ENCODE measurements at regions not wholly inside any gene's neighbourhood (a gene's known extent, or its start where the extent isn't known, plus 50 kb on each side); places are given as distances from the start of the nearest gene placed in this dataset.
"Not testable (repeated sequence)": the region's sequence is repeated elsewhere in the genome, so short reads cannot be mapped to it uniquely, and the experiment has no call there.

DNA sequence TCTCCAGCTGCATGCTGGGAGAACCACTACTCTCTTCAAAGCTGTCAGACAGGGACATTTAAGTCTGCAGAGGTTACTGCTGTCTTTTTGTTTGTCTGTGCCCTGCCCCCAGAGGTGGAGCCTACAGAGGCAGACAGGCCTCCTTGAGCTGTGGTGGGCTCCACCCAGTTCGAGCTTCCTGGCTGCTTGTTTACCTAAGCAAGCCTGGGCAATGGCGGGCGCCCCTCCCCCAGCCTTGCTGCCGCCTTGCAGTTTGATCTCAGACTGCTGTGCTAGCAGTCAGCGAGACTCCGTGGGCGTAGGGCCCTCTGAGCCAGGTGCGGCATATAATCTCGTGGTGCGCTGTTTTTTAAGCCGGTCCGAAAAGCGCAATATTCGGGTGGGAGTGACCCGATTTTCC, 215.0 kb downstream of the STIM2 start:
- not testable (repeated sequence) for H3K27ac ChIP-seq

DNA sequence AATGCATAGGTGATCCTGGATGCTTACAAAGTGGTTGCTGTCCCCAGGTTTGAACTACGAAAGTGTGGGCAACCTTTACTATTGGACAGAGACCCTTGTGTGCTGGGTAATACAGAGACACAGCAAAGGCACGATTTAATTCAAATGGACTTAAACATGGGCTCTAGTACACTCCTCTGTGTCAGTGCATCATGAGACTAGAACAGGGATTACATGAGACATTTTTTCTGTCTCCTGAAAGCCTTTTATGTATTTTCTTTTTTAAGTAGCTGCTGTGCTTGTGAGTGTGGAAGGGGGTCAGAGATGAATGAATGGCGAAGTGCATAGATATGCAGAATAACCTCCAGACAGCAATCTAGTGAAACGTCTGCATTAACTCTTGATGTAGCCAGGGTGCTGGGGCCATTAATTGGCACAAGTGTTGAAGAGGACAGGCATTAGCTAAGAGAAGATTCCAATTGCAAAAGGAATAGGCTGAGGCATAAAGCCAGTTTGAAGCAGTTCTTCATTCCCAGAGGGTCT, 218.4 kb downstream of the STIM2 start:
- no peak overlapping the region for H3K27ac ChIP-seq
- no peak for TF ChIP-seq ZFX (IDR thresholded peaks at IDR 0.05; ENCODE audit: borderline replicate concordance)
- TF ChIP-seq, protein P1, sequence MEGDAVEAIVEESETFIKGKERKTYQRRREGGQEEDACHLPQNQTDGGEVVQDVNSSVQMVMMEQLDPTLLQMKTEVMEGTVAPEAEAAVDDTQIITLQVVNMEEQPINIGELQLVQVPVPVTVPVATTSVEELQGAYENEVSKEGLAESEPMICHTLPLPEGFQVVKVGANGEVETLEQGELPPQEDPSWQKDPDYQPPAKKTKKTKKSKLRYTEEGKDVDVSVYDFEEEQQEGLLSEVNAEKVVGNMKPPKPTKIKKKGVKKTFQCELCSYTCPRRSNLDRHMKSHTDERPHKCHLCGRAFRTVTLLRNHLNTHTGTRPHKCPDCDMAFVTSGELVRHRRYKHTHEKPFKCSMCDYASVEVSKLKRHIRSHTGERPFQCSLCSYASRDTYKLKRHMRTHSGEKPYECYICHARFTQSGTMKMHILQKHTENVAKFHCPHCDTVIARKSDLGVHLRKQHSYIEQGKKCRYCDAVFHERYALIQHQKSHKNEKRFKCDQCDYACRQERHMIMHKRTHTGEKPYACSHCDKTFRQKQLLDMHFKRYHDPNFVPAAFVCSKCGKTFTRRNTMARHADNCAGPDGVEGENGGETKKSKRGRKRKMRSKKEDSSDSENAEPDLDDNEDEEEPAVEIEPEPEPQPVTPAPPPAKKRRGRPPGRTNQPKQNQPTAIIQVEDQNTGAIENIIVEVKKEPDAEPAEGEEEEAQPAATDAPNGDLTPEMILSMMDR (IDR thresholded peaks at IDR 0.05), result no peak

DNA sequence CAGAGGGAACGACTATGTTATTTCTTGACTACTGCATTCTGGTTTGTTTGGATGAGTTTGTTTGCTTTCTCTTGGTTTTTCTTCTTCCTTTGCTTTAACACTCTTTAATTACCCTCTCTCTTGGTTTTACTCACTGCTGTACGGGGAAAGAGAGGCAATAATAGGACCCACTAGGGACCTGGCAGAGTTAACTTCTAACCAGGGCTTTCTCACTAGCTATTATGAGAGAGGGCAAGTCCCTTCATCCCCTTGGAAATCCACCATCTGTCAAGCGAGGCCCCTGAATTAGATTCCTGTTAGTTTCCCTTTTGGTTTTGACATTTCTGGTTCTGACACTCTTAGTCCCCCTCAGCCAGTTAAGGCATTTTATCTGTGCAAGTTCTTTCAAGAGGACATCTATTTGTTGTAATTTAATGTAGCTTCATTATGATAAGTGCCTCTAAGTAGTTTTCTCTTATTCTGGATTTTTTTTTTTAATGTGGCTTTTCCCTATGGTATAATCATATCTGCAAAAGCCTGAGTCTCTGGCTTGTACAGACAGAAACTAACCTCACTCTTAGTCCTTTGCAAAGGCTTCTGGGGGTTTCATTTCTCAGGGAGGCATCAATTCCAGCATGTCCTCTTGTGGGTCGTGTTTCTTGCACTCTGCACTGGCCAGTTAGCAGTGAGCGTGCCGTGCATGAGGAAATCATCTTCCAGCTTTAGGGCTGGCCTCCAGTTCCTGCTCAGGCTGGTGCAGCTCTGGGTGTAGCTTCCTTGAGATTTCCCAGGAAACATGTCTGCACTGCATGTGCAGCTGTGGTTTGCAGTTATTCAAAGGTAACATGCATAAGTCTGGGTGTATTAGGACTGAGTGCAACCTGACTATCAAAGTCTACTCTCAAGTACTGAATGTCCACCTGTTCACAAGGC, 221.3 kb downstream of the STIM2 start:
- no peak for TF ChIP-seq ZFX (IDR thresholded peaks at IDR 0.05; ENCODE audit: borderline replicate concordance)
- TF ChIP-seq, protein P1 (IDR thresholded peaks at IDR 0.05), result no peak
- no peak overlapping the region for H3K27ac ChIP-seq

DNA sequence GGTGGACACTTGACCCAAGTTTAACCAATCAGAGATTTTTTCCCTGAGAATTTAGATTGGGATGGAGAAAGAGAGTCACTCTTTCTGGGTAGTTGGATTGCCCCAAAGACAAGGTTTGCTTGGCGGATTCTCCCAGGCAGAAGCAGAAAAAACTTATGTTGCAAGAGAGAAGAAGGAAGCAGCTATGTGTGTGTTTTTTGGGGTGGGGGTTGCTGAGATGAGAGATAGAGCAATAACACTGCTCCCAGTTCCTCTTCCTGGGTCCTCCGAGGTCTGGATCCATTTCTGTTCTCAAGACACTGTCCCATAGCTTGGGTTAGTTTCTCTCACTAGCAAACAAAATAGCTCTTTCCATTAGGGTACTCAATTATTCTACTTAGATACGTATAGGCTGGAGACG, 222.1 kb downstream of the STIM2 start:
- H3K27ac ChIP-seq, result no peak overlapping the region
- TF ChIP-seq ZFX (IDR thresholded peaks at IDR 0.05; ENCODE audit: borderline replicate concordance), result no peak
- TF ChIP-seq, protein P1 (IDR thresholded peaks at IDR 0.05), result no peak

DNA sequence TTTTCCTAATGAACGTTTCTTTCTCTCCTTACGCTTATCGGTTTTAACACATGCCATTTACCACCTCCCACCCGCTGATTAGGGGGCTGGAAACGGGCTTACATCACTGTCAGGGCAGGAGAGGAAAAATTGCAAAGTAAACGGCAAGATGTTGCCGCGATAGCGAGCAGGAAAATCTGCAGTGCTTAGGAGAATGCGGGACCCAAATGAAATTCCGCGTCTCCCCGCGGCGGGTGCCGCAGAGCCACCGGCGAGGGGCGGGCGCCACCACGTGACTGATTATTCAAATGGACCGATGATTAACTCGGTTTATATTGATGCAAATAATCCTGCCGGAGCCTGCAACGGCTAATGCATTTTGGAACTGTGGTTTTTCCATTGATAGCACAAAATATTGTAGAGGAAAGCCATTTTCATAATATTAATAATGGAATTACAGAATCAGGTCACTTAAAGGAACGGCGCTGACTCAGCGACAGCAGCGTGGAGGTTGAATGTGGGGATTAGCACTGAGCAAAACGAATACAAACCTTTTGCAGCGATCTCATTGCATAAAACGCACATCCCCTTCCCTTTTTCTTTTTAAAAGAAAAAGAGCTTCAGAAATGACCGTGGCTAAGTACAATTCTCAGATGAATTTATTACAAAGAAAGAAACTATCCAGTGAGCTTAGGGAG, 224.2 kb downstream of the STIM2 start:
- H3K27ac ChIP-seq, result no peak overlapping the region
- TF ChIP-seq ZFX (IDR thresholded peaks at IDR 0.05; ENCODE audit: borderline replicate concordance), result no peak
- TF ChIP-seq, protein P1 (IDR thresholded peaks at IDR 0.05), result peak; percentile 67

DNA sequence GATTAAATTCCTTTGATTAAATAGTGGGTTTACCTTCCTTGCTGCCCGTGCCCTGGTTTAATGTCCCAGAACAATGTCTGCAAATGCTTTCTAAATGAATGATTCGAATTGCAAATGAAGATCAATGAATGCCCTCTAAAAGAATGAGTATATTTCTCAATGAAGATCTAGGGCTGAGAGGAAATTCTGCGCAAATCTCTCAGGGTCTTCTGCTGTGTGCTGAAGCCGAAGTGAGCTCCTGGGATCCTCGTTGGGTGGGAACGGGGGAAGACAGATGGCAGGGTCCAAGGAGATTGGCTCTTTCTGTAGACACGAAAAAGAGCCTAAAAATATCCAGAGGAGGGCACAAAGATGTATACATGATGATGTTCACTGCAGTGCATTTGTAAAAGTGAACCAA, 224.8 kb downstream of the STIM2 start:
- TF ChIP-seq, protein P1 (IDR thresholded peaks at IDR 0.05), result no peak
- TF ChIP-seq ZFX (IDR thresholded peaks at IDR 0.05; ENCODE audit: borderline replicate concordance), result no peak

DNA sequence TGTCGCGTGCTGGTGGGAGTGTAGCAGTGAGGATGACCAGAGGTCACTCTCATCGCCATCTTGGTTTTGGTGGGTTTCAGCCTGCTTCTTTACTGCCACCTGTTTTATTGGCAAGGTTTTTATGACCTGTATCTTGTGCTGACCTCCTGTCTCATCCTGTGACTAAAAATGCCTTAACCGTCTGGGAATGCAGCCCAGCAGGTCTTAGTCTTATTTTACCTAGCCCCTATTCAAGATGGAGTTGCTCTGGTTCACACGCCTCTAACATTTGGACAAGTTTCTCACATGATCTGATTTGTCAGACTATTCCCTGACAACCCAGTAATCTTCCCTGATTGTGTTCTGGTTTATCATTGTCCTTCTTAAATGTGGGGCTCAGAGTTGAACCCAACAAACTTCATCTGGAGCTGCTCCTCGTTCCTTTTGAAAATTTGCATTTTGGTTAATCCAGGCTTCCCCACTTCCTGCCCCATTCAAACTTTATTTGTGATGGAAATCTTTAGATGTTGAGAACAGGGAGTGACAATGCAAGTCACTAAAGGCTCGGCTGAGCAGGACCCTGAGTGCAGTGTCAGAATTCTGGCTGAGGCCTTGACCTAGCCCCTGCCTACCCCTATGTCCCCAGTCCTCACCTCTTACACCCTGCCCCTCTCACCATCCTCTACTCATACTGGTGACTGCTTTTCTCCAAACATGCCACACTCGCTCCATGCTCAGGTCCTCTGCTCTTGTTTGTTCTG, 226.8 kb downstream of the STIM2 start:
- no peak overlapping the region for H3K27ac ChIP-seq

More for the DNA sequence above, 224.8 kb downstream of the STIM2 start:
- no peak overlapping the region for H3K27ac ChIP-seq

More for the DNA sequence above, 226.8 kb downstream of the STIM2 start:
- TF ChIP-seq, protein P1 (IDR thresholded peaks at IDR 0.05), result no peak
- TF ChIP-seq ZFX (IDR thresholded peaks at IDR 0.05; ENCODE audit: borderline replicate concordance), result no peak
